Neural cell (in vitro differentiated cells): ENCODE measurements at regions not wholly inside any gene's neighbourhood (a gene's known extent, or its start where the extent isn't known, plus 50 kb on each side); places are given as distances from the start of the nearest gene placed in this dataset.

Experiments used
- H2AFZ ChIP-seq: fragments of 200-600, 300-800 bp; sonication (generic), shearing (Covaris generic); 2 replicates; pipeline ENCODE4 v1.6.0; 2014; ENCODE audit warnings: low read depth, mild to moderate bottlenecking, antibody characterized with exemption, low read length, moderate library complexity
- H3F3A ChIP-seq: fragments of 200-600 bp; shearing (Covaris generic); 2 replicates; pipeline ENCODE4 v1.6.1; 2016; ENCODE audit warnings: mild to moderate bottlenecking, moderate library complexity, mixed read lengths, antibody characterized with exemption, low read length; ENCODE audit not compliant: insufficient read depth, poor library complexity, severe bottlenecking
- H3K27ac ChIP-seq: fragments of 200-600, 300-800 bp; sonication (generic), shearing (Covaris generic); 2 replicates; pipeline ENCODE4 v1.5.1; 2014; ENCODE audit warnings: mild to moderate bottlenecking, low read length, moderate library complexity
- H3K27me3 ChIP-seq: fragments of 300-800, 200-600 bp; sonication (generic), shearing (Covaris generic); 2 replicates; pipeline ENCODE4 v1.6.0; 2014; ENCODE audit warnings: mild to moderate bottlenecking, low read depth, low read length, moderate library complexity; ENCODE audit not compliant: insufficient read depth
- H3K36me3 ChIP-seq: fragments of 300-800, 200-600 bp; sonication (generic), shearing (Covaris generic); 2 replicates; pipeline ENCODE4 v1.5.1; 2014; ENCODE audit warnings: mild to moderate bottlenecking, antibody characterized with exemption, low read length, moderate library complexity; ENCODE audit not compliant: insufficient read depth
- H3K4me2 ChIP-seq: fragments of 300-800, 200-600 bp; sonication (generic), shearing (Covaris generic); 2 replicates; pipeline ENCODE4 v1.6.0; 2014; ENCODE audit warnings: mild to moderate bottlenecking, low read length
- H3K4me3 ChIP-seq: fragments of 300-800, 200-600 bp; sonication (generic), shearing (Covaris generic); 2 replicates; pipeline ENCODE4 v1.5.1; 2014; ENCODE audit warnings: mild to moderate bottlenecking, low read length, moderate library complexity
- H3K79me2 ChIP-seq: fragments of 200-600 bp; shearing (Covaris generic); replicated peaks from 2 replicates; pipeline ENCODE4 v1.6.0; 2014; ENCODE audit warnings: mild to moderate bottlenecking, low read length, moderate library complexity; ENCODE audit not compliant: insufficient read depth
- H3K9ac ChIP-seq: fragments of 300-800, 200-600 bp; sonication (generic), shearing (Covaris generic); 2 replicates; pipeline ENCODE4 v1.6.1; 2016; ENCODE audit warnings: mild to moderate bottlenecking, low read length, mixed read lengths
- H3K9me2 ChIP-seq: fragments of 200-600 bp; shearing (Covaris generic); 2 replicates; pipeline ENCODE4 v1.6.1; 2016; ENCODE audit warnings: mild to moderate bottlenecking, low read length, mixed read lengths; ENCODE audit not compliant: insufficient read depth
- H3K9me3 ChIP-seq: fragments of 200-600, 300-800 bp; sonication (generic), shearing (Covaris generic); 2 replicates; pipeline ENCODE4 v1.6.1; 2016; ENCODE audit warnings: mild to moderate bottlenecking, mixed run types, low read length, moderate library complexity, mixed read lengths
- H4K20me1 ChIP-seq: fragments of 200-600 bp; shearing (Covaris generic); 2 replicates; pipeline ENCODE4 v1.6.1; 2016; ENCODE audit warnings: mild to moderate bottlenecking, mixed run types; ENCODE audit not compliant: insufficient read depth
- CTCF ChIP-seq: fragments of 450-650 bp; IDR thresholded peaks from 2 replicates; pipeline ENCODE4 v1.5.1; 2014; ENCODE audit warnings: antibody characterized with exemption, mild to moderate bottlenecking, moderate library complexity; ENCODE audit not compliant: poor library complexity, severe bottlenecking
- EP300 ChIP-seq: fragments of 450-650 bp; conservative IDR thresholded peaks from 2 replicates; pipeline ENCODE4 v1.6.1; 2014; ENCODE audit warnings: antibody characterized with exemption, mild to moderate bottlenecking, moderate library complexity; ENCODE audit not compliant: poor library complexity, severe bottlenecking
- EZH2 ChIP-seq: fragments of 200-600, 300-800 bp; shearing (Covaris generic), sonication (generic); IDR thresholded peaks from 2 replicates; pipeline ENCODE4 v1.6.1; 2014; ENCODE audit warnings: antibody characterized with exemption, low read length, borderline replicate concordance, mild to moderate bottlenecking; ENCODE audit not compliant: insufficient read depth, poor library complexity, severe bottlenecking
- MXI1 ChIP-seq: fragments of 450-650 bp; conservative IDR thresholded peaks from 2 replicates; pipeline ENCODE4 v1.6.1; 2014; ENCODE audit warnings: antibody characterized with exemption, mild to moderate bottlenecking; ENCODE audit not compliant: poor library complexity, severe bottlenecking
- POLR2AphosphoS5 ChIP-seq: IDR thresholded peaks from 2 replicates; pipeline ENCODE4 v1.6.1; 2012
- RAD21 ChIP-seq: fragments of 450-650 bp; conservative IDR thresholded peaks from 2 replicates; pipeline ENCODE4 v1.6.1; 2014; ENCODE audit warnings: antibody characterized with exemption, mild to moderate bottlenecking, moderate library complexity
- REST ChIP-seq: IDR thresholded peaks from 2 replicates; pipeline ENCODE4 v1.6.1; 2012; ENCODE audit warnings: borderline replicate concordance
- SMC3 ChIP-seq: fragments of 450-650 bp; conservative IDR thresholded peaks from 2 replicates; pipeline ENCODE4 v1.6.1; 2014; ENCODE audit warnings: antibody characterized with exemption, mild to moderate bottlenecking, moderate library complexity; ENCODE audit not compliant: poor library complexity
- TAF1 ChIP-seq: IDR thresholded peaks from 2 replicates; pipeline ENCODE4 v1.6.1; 2012; ENCODE audit warnings: low read depth

GRCh38 chr3:13237776-13238490, 164.7 kb upstream of the IQSEC1 start:
- no peaks in the 10 kb centered on the region for H3K27me3 ChIP-seq
- no peak overlapping the region for H3K4me3 ChIP-seq
- no peaks in the 10 kb centered on the region for H3K9me3 ChIP-seq
- H3K9me2 ChIP-seq: no peaks in the 10 kb centered on the region
- H3K79me2 ChIP-seq: no peaks in the 10 kb centered on the region
- H3K4me2 ChIP-seq: no peak overlapping the region
- H3K27ac ChIP-seq: no peak overlapping the region
- H3F3A ChIP-seq: no peaks in the 10 kb centered on the region
- H2AFZ ChIP-seq: no peak overlapping the region
- no peak for TF ChIP-seq POLR2AphosphoS5
- no peak for TF ChIP-seq TAF1
- no peak for TF ChIP-seq MXI1
- TF ChIP-seq EP300: no peak
- TF ChIP-seq RAD21: no peak
- TF ChIP-seq REST: no peak
- no peak for TF ChIP-seq CTCF
- no peak for TF ChIP-seq SMC3
- no peak for TF ChIP-seq EZH2
- H4K20me1 ChIP-seq: no peaks in the 10 kb centered on the region
- no peak overlapping the region for H3K9ac ChIP-seq
- no peaks in the 10 kb centered on the region for H3K36me3 ChIP-seq

- Histone ChIP-seq H3K9me3 (no peaks in the 10 kb centered on the region), H3K9ac (no peak overlapping the region), H4K20me1 (no peaks in the 10 kb centered on the region), H3K9me2 (no peaks in the 10 kb centered on the region), H3K79me2 (no peaks in the 10 kb centered on the region), H3K27ac (no peak overlapping the region), H2AFZ (no peak overlapping the region), H3K36me3 (no peaks in the 10 kb centered on the region), H3F3A (no peaks in the 10 kb centered on the region), H3K27me3 (no peaks in the 10 kb centered on the region), H3K4me2 (no peak overlapping the region), H3K4me3 (no peak overlapping the region)
- TF ChIP-seq MXI1 (no peak), CTCF (no peak), REST (no peak), TAF1 (no peak), POLR2AphosphoS5 (no peak), SMC3 (no peak), EZH2 (no peak), RAD21 (no peak), EP300 (no peak)
These were observed 163.4 kb upstream of the IQSEC1 start for GRCh38 chr3:13236557-13237173.
